BJ (cell line): ENCODE measurements at regions not wholly inside any gene's neighbourhood (a gene's known extent, or its start where the extent isn't known, plus 50 kb on each side); places are given as distances from the start of the nearest gene placed in this dataset.

Experiments
- CTCF ChIA-PET: fragments of 350-600 bp; formaldehyde crosslinking; extraction: SDS; loops from one replicate; lab custom pipeline; 2021; ENCODE audit warnings: antibody characterized with exemption, inconsistent platforms; lab: Yijun Ruan, JAX
- POLR2A ChIA-PET: fragments of 300-600 bp; sonication (Branson Sonifier 250); formaldehyde crosslinking; extraction: SDS; loops from one replicate; lab custom pipeline; 2021; ENCODE audit warnings: antibody characterized with exemption; lab: Charles Lee
- DNase-seq: peaks from one replicate; pipeline ENCODE4 v3.0.0-alpha.2; 2011; ENCODE audit warnings: low read depth
- H3K27me3 ChIP-seq: 2 replicates; pipeline ENCODE4 v1.6.0; 2011; ENCODE audit warnings: low read length; ENCODE audit not compliant: control insufficient read depth, insufficient read depth
- H3K36me3 ChIP-seq: 2 replicates; pipeline ENCODE4 v1.5.1; 2011; ENCODE audit warnings: low read length; ENCODE audit not compliant: control insufficient read depth, insufficient read depth
- H3K4me3 ChIP-seq: 2 replicates; pipeline ENCODE4 v1.5.1; 2011; ENCODE audit warnings: low read depth, mild to moderate bottlenecking, control low read depth, low read length
- CTCF ChIP-seq: IDR thresholded peaks from 2 replicates; pipeline ENCODE4 v1.5.1; 2011; ENCODE audit warnings: low read depth, mild to moderate bottlenecking, control low read depth, inconsistent platforms, low read length, moderate library complexity; ENCODE audit not compliant: insufficient read depth

DNA sequence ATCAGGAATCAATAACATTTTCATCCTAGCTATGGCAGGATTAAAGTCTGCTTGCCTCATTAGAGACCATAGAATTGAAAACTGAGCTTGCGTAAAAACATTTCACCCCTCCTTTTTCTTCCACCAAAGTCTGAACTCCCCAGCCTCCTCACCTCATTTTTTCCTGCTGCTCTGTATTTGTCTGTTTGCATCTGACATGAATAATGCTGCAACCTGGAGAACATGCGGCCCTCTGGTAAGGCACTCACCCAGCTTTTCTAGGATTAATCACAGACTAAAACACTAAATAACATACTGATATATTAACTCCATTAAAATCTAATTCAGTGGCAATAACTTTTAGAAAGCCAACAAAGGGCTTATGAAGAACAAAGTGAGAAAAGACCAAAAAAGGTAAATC lies 677.7 kb upstream of the NRSN1 start:
- Histone ChIP-seq H3K36me3 (no peaks in the 10 kb centered on the region), H3K4me3 (no peak overlapping the region), H3K27me3 (no peaks in the 10 kb centered on the region)
- ChIA-PET CTCF (no interaction called here), POLR2A (no interaction called here)
- no peak for TF ChIP-seq CTCF
- DNase-seq, result no peak

GRCh38 chr6:23454080-23454976 lies 671.7 kb upstream of the NRSN1 start:
- Histone ChIP-seq H3K27me3 (no peaks in the 10 kb centered on the region), H3K36me3 (no peaks in the 10 kb centered on the region), H3K4me3 (no peak overlapping the region)
- ChIA-PET CTCF (no interaction called here), POLR2A (no interaction called here)
- no peak for TF ChIP-seq CTCF
- DNase-seq, result no peak

DNA sequence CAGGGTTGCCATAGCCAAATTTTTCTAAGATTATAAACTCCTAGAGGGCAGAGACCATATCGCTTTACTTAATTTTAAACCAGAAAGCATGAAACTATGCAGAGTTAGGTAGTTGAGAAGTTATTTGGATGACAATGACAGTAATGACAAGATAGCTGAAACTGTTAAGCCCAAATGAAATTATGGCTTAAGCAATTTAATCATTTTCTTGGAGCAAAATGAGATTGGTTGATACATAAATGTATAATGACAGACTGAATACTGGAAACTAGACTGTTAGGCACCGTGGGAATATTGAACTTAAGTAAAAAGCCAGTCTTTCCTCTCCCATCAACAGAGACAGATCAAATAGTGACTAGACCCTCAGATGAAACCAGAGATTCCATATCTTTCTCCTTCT lies 670.3 kb upstream of the NRSN1 start:
- no peaks in the 10 kb centered on the region for H3K36me3 ChIP-seq
- TF ChIP-seq CTCF, result no peak
- H3K27me3 ChIP-seq, result no peaks in the 10 kb centered on the region
- no peak for DNase-seq
- ChIA-PET CTCF (no interaction called here), POLR2A (no interaction called here)
- no peak overlapping the region for H3K4me3 ChIP-seq

DNA sequence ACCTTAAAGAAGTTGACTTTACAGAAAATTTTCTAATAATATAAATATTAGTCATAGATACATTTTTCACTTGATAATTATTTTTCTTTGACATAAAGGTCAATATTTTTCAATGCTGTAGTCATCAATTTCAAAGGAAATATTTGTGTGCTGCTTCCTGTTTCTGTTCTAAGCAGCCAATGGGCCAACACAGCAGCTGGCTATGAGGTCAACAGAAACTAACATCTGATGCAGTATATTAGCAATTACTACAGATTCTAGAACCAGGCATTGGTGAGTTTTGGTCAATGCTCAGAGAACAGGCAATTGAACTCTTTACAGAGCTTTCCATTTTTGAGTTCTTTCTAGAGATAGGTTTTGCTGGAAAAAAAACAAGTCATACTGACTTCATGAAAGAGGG lies 669.6 kb upstream of the NRSN1 start:
- DNase-seq, result no peak
- ChIA-PET POLR2A (no interaction called here), CTCF (no interaction called here)
- H3K4me3 ChIP-seq, result no peak overlapping the region
- H3K27me3 ChIP-seq, result no peaks in the 10 kb centered on the region
- no peak for TF ChIP-seq CTCF
- H3K36me3 ChIP-seq, result no peaks in the 10 kb centered on the region

DNA sequence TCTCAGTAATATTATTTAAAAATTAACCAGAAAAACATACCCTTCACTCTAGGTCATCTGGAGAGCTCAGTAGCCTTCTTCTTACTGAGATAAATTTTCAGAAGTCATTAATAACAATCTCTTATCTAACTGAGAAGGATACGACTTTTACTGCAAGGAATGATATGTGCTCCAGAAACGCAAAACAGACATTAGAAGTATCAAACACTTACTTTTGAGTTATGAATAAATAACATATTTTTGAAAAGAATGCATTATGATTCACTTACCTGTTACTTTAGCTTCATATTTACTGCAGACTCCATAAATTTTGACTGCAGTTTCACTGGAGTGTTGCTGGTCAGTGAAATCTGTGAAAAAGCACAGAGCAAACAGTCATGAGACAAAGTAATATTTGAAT lies 668.7 kb upstream of the NRSN1 start:
- POLR2A ChIA-PET, result no interaction called here
- CTCF ChIA-PET, result no interaction called here
- H3K27me3 ChIP-seq, result no peaks in the 10 kb centered on the region
- TF ChIP-seq CTCF, result no peak
- H3K4me3 ChIP-seq, result no peak overlapping the region
- H3K36me3 ChIP-seq, result no peaks in the 10 kb centered on the region
- DNase-seq, result no peak
